Astrocyte (in vitro differentiated cells and primary cell): ENCODE measurements at regions not wholly inside any gene's neighbourhood (a gene's known extent, or its start where the extent isn't known, plus 50 kb on each side); places are given as distances from the start of the nearest gene placed in this dataset.
"Not testable (repeated sequence)": the region's sequence is repeated elsewhere in the genome, so short reads cannot be mapped to it uniquely, and the experiment has no call there.

Experiments
- DNase-seq: peaks from one replicate; pipeline ENCODE4 v3.0.0-alpha.2; 2010; ENCODE audit warnings: low read depth
- FAIRE-seq: peaks from 2 replicates; lab custom pipeline; 2011; peaks lifted over from hg19 to GRCh38; lab: Jason Lieb, UNC
- H2AFZ ChIP-seq: 2 replicates; pipeline ENCODE4 v1.6.0; 2012; ENCODE audit warnings: low read depth, low read length, inconsistent platforms
- H3K27ac ChIP-seq: 2 replicates; pipeline ENCODE4 v1.5.1; 2011; ENCODE audit warnings: low read depth, low read length, inconsistent platforms
- H3K27me3 ChIP-seq: 2 replicates; pipeline ENCODE4 v1.6.0; 2011; ENCODE audit warnings: low read length, inconsistent platforms; ENCODE audit not compliant: insufficient read depth
- H3K36me3 ChIP-seq: 2 replicates; pipeline ENCODE4 v1.5.1; 2011; ENCODE audit warnings: low read length, inconsistent platforms; ENCODE audit not compliant: insufficient read depth
- H3K4me1 ChIP-seq: 2 replicates; pipeline ENCODE4 v1.5.1; 2011; ENCODE audit warnings: low read length, inconsistent platforms; ENCODE audit not compliant: insufficient read depth
- H3K4me2 ChIP-seq: 2 replicates; pipeline ENCODE4 v1.6.0; 2012; ENCODE audit warnings: low read length, inconsistent platforms
- H3K4me3 ChIP-seq: 2 replicates; pipeline ENCODE4 v1.5.1; 2011; ENCODE audit warnings: low read depth, mild to moderate bottlenecking, low read length, inconsistent platforms; ENCODE audit not compliant: insufficient read depth
- H3K79me2 ChIP-seq: 2 replicates; pipeline ENCODE4 v1.6.0; 2012; ENCODE audit warnings: mild to moderate bottlenecking, low read length, inconsistent platforms; ENCODE audit not compliant: insufficient read depth
- H3K9ac ChIP-seq: 2 replicates; pipeline ENCODE4 v1.6.0; 2012; ENCODE audit warnings: mild to moderate bottlenecking, low read length, inconsistent platforms
- H3K9me3 ChIP-seq: 2 replicates; pipeline ENCODE4 v1.5.1; 2012; ENCODE audit warnings: low read depth, mild to moderate bottlenecking, low read length, inconsistent platforms; ENCODE audit not compliant: insufficient read depth
- H4K20me1 ChIP-seq: 2 replicates; pipeline ENCODE4 v1.6.0; 2012; ENCODE audit warnings: low read length, inconsistent platforms; ENCODE audit not compliant: insufficient read depth
- H3K27ac Mint-ChIP-seq: one replicate; pipeline ENCODE4 v1.8.0; 2021; ENCODE audit warnings: mild to moderate bottlenecking, mixed read lengths; ENCODE audit not compliant: unreplicated experiment
- H3K27me3 Mint-ChIP-seq: one replicate; pipeline ENCODE4 v1.8.0; 2021; ENCODE audit warnings: low read depth, mixed read lengths; ENCODE audit not compliant: unreplicated experiment
- H3K36me3 Mint-ChIP-seq: one replicate; pipeline ENCODE4 v1.8.0; 2021; ENCODE audit warnings: low read depth, mixed read lengths; ENCODE audit not compliant: unreplicated experiment
- H3K4me1 Mint-ChIP-seq: one replicate; pipeline ENCODE4 v1.8.0; 2021; ENCODE audit warnings: low read depth, mixed read lengths; ENCODE audit not compliant: unreplicated experiment
- H3K4me3 Mint-ChIP-seq: one replicate; pipeline ENCODE4 v1.8.0; 2021; ENCODE audit warnings: mild to moderate bottlenecking, moderate library complexity, mixed read lengths; ENCODE audit not compliant: unreplicated experiment
- H3K9me3 Mint-ChIP-seq: one replicate; pipeline ENCODE4 v1.8.0; 2021; ENCODE audit warnings: mild to moderate bottlenecking, mixed read lengths; ENCODE audit not compliant: unreplicated experiment
- EZH2 ChIP-seq: IDR thresholded peaks from 2 replicates; pipeline ENCODE4 v1.6.1; 2012; ENCODE audit warnings: mild to moderate bottlenecking, low read length, inconsistent platforms; ENCODE audit not compliant: insufficient read depth
- TF ChIP-seq, protein P1 (sequence below): IDR thresholded peaks from 2 replicates; pipeline ENCODE4 v1.5.1; 2011; ENCODE audit warnings: low read depth, mild to moderate bottlenecking, inconsistent platforms, low read length, moderate library complexity; ENCODE audit not compliant: insufficient read depth

DNA sequence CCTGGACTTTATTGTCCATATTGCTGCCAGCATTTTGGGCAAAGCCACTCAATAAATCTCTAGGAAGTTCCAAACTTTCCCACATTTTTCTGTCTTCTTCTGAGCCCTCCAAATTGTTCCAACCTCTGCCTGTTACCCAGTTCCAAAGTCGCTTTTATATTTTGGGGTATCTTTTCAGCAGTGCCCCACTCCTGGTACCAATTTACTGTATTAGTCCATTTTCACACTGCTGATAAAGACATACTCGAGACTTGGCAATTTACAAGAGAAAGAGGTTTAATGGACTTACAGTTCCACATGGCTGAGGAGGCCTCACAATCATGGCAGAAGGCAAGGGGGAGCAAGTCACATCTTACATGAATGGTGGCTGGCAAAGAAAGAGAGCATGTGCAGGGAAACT is 53.4 kb downstream of the AHSP start:
- H3K79me2 ChIP-seq, H3K4me3 ChIP-seq, H3K27me3 Mint-ChIP-seq, H3K27ac Mint-ChIP-seq, H3K36me3 Mint-ChIP-seq, H3K4me3 Mint-ChIP-seq, H3K27ac ChIP-seq, H3K27me3 ChIP-seq, H3K9ac ChIP-seq, H4K20me1 ChIP-seq, H3K4me1 Mint-ChIP-seq, H2AFZ ChIP-seq, H3K4me2 ChIP-seq, FAIRE-seq, H3K4me1 ChIP-seq, H3K36me3 ChIP-seq, H3K9me3 ChIP-seq, DNase-seq: not testable (repeated sequence)
- H3K9me3 Mint-ChIP-seq, result peaks cover 13% of the 10 kb centered on the region

DNA sequence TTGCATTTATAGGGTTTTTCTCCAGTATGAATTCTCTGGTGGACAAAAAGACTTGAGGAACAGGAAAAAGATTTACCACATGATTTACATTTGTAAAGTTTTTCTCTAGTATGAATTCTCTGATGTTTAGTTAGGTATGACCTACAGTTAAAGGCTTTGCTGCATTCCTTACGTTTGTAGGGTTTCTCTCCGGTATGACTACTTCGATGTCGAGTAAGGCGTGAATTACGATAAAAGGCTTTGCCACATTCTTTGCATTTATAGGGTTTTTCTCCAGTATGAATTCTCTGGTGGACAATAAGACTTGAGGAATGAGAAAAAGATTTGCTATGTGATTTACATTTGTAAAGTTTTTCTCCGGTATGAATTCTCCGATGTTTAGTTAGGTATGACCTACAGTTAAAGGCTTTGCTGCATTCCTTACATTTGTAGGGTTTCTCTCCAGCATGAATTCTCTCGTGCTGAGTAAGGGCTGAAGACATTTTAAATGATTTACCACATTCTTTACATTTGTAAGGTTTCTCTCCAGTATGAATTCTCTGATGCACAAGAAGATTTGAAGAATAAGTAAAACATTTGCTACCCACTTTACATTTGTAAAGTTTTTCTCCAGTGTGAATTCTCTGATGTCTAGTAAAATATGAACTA is 74.2 kb downstream of the AHSP start:
- H3K4me3 Mint-ChIP-seq, H3K4me1 ChIP-seq, FAIRE-seq, H3K4me3 ChIP-seq, H3K4me1 Mint-ChIP-seq, DNase-seq, H3K27ac Mint-ChIP-seq, H3K9ac ChIP-seq, H3K27ac ChIP-seq, H3K36me3 ChIP-seq, H3K27me3 Mint-ChIP-seq, H2AFZ ChIP-seq, H3K36me3 Mint-ChIP-seq, H3K4me2 ChIP-seq, H3K79me2 ChIP-seq, H3K27me3 ChIP-seq, H4K20me1 ChIP-seq: not testable (repeated sequence)
- peaks cover 19% of the 10 kb centered on the region for H3K9me3 Mint-ChIP-seq
- peaks cover 11% of the 10 kb centered on the region for H3K9me3 ChIP-seq

DNA sequence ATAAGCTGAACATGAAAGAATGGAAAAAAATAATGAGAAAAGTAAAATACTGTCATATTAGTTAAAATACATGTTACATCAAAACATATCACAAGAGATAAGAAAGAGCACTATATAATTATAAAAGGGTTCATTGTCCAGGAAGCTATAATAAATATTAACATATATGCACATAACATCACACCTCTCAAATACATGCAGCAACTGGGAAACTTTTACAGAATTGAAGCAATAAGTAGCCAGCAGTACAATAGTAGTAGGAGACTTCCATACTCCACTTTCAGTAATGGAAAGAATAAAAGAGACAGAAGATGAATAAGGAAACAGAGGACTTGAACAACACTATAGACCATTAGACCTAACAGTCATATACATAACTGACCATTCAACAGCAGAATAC is 90.4 kb downstream of the AHSP start:
- Histone ChIP-seq H3K4me3 (no peak overlapping the region), H3K27ac (no peak overlapping the region), H3K4me1 (no peaks in the 10 kb centered on the region), H3K79me2 (no peaks in the 10 kb centered on the region), H3K36me3 (no peaks in the 10 kb centered on the region), H2AFZ (no peak overlapping the region), H3K4me2 (no peak overlapping the region), H4K20me1 (no peaks in the 10 kb centered on the region), H3K27me3 (no peaks in the 10 kb centered on the region), H3K9me3 (no peaks in the 10 kb centered on the region), H3K9ac (no peak overlapping the region)
- DNase-seq (no peak), FAIRE-seq (no peak)
- Mint-ChIP-seq H3K27me3 (no peaks in the 10 kb centered on the region), H3K27ac (no peak overlapping the region), H3K4me1 (no peaks in the 10 kb centered on the region), H3K36me3 (no peaks in the 10 kb centered on the region), H3K9me3 (peaks cover 3% of the 10 kb centered on the region), H3K4me3 (no peak overlapping the region)
- no peak for TF ChIP-seq EZH2
- TF ChIP-seq, protein P1, sequence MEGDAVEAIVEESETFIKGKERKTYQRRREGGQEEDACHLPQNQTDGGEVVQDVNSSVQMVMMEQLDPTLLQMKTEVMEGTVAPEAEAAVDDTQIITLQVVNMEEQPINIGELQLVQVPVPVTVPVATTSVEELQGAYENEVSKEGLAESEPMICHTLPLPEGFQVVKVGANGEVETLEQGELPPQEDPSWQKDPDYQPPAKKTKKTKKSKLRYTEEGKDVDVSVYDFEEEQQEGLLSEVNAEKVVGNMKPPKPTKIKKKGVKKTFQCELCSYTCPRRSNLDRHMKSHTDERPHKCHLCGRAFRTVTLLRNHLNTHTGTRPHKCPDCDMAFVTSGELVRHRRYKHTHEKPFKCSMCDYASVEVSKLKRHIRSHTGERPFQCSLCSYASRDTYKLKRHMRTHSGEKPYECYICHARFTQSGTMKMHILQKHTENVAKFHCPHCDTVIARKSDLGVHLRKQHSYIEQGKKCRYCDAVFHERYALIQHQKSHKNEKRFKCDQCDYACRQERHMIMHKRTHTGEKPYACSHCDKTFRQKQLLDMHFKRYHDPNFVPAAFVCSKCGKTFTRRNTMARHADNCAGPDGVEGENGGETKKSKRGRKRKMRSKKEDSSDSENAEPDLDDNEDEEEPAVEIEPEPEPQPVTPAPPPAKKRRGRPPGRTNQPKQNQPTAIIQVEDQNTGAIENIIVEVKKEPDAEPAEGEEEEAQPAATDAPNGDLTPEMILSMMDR, result no peak
